ENCODE measurements at regions not wholly inside any gene's neighbourhood (a gene's known extent, or its start where the extent isn't known, plus 50 kb on each side); places are given as distances from the start of the nearest gene placed in this dataset.
"Not testable (repeated sequence)": the region's sequence is repeated elsewhere in the genome, so short reads cannot be mapped to it uniquely, and the experiment has no call there.

- Mint-ChIP-seq H3K27me3 (no peaks in the 10 kb centered on the region), H3K27ac (no peak overlapping the region), H3K4me1 (no peaks in the 10 kb centered on the region), H3K4me3 (no peak overlapping the region), H3K36me3 (ENCODE audit: low read depth) (no peaks in the 10 kb centered on the region)
- DNase-seq (no peak), ATAC-seq (no peak)
- no peaks in the 10 kb centered on the region for H3K9me3 ChIP-seq (ENCODE audit: control insufficient read depth, low read length, poor library complexity, severe bottlenecking)
Observed at GRCh38 chr6:51019806-51020205, 201.1 kb downstream of the TFAP2B start.

- ATAC-seq (no peak), DNase-seq (no peak)
- Mint-ChIP-seq H3K4me3 (no peak overlapping the region), H3K27me3 (no peaks in the 10 kb centered on the region), H3K4me1 (no peaks in the 10 kb centered on the region), H3K27ac (no peak overlapping the region), H3K36me3 (ENCODE audit: low read depth) (no peaks in the 10 kb centered on the region)
- H3K9me3 ChIP-seq (ENCODE audit: control insufficient read depth, low read length, poor library complexity, severe bottlenecking) = peaks cover 3% of the 10 kb centered on the region
Observed at GRCh38 chr6:51021171-51021570, 202.5 kb downstream of the TFAP2B start.

- Mint-ChIP-seq H3K27ac (no peak overlapping the region), H3K4me1 (no peaks in the 10 kb centered on the region), H3K36me3 (ENCODE audit: low read depth) (no peaks in the 10 kb centered on the region), H3K27me3 (no peaks in the 10 kb centered on the region), H3K4me3 (no peak overlapping the region)
- H3K9me3 ChIP-seq (ENCODE audit: control insufficient read depth, low read length, poor library complexity, severe bottlenecking) = peaks cover 3% of the 10 kb centered on the region
- ATAC-seq = no peak
- no peak for DNase-seq
Observed at GRCh38 chr6:51024126-51024525, 205.5 kb downstream of the TFAP2B start.

DNA sequence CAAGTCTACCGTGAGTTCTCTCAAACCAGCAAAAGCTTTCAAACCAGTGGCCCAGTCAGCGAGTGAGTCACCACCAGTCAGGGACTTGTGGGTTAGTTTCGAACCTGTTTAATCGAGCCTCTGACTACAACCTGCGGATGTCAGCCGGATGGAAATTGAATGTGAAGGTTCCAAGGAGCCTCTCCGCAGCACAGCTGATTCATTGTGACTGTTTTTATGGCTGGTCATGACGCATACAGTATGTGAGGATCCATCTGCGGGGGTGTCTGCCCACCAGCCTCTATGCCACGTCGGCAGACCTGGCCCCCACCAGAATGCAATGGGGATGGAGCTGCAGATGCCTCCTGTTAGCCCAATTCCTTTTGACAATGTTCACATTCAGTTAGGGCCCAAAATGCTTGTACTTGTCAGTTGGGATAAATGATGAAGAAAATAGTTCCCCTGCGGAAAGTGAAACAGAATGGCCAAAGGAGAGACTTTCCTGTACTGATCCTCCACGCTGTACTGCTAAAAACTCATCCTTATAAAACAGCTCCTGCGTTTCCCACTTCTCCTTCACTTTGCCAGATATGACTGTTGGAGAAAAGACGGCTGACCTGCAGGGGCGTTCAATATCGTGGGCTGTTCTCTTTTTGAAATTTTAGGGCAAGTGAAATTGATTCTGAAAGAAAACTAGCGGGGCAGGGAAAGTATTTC, 206.6 kb downstream of the TFAP2B start:
- Mint-ChIP-seq H3K4me3 (no peak overlapping the region), H3K4me1 (no peaks in the 10 kb centered on the region), H3K27ac (no peak overlapping the region), H3K36me3 (ENCODE audit: low read depth) (no peaks in the 10 kb centered on the region), H3K27me3 (no peaks in the 10 kb centered on the region)
- no peak for ATAC-seq
- H3K9me3 ChIP-seq (ENCODE audit: control insufficient read depth, low read length, poor library complexity, severe bottlenecking) = peaks cover 3% of the 10 kb centered on the region
- no peak for DNase-seq

DNA sequence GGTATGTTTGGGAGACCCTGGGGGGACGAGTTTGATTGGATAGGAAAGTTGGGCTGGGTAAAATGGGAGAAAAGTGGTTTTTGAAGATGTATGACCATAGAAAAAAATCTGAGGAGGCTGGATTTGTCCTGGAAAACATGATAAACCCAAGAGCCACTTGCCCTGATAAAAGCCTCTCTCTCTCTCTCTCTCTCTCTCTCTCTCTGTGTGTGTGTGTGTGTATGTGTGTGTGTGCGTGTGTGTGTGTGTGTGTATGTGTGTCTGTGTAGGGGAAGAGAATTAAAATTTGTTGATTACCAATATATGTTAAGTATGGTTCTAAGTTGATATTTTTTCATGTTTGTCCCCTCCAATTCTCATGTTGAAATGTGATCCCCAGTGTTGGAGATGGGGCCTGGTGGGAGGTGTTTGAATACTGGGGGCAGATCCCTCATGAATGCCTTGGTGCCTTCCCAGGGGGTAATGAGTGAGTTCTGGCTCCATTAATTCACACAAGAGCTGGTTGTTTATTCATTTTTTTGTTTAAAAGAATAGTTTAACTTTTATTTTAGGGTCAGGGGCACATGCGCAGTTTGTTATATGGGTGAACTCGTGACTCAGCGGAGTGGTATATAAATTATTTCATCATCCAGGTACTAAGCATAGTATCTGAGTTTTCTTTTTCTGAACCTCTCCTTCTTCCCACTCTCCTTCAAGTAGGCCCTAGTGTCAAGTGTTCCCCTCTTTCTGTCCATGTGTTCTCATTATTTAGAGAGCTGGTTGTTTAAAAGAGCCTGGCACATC, 208.8 kb downstream of the TFAP2B start:
- no peaks in the 10 kb centered on the region for H3K27me3 Mint-ChIP-seq
- ATAC-seq (no peak), DNase-seq (no peak)
- no peak overlapping the region for H3K4me3 Mint-ChIP-seq
- H3K9me3 ChIP-seq (ENCODE audit: control insufficient read depth, low read length, poor library complexity, severe bottlenecking) = peaks cover 3% of the 10 kb centered on the region
- H3K36me3 Mint-ChIP-seq (ENCODE audit: low read depth) = no peaks in the 10 kb centered on the region
- no peak overlapping the region for H3K27ac Mint-ChIP-seq
- no peaks in the 10 kb centered on the region for H3K4me1 Mint-ChIP-seq

DNA sequence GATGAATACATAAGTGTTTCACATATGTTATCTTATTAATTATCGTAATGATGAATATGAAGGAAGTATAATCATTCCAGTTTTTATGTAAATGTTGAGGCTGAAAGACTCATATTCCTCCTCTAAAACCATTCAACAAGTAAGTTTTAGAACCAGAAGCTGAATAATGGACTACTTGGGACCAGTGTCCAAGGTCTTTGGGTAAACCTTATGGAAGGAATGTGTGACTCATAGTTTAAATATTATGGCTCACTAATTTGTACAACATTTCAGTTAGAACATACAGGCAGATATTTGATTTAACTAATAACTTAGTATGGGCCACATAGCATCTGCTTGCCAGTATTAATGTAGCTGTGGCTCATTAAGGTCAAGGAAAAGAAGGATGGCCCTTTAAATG, 209.6 kb downstream of the TFAP2B start:
- H3K9me3 ChIP-seq (ENCODE audit: control insufficient read depth, low read length, poor library complexity, severe bottlenecking) = peaks cover 3% of the 10 kb centered on the region
- Mint-ChIP-seq H3K4me1 (no peaks in the 10 kb centered on the region), H3K27me3 (no peaks in the 10 kb centered on the region), H3K4me3 (no peak overlapping the region), H3K36me3 (ENCODE audit: low read depth) (no peaks in the 10 kb centered on the region), H3K27ac (no peak overlapping the region)
- no peak for ATAC-seq
- no peak for DNase-seq

GRCh38 chr6:51029561-51029960, 210.9 kb downstream of the TFAP2B start:
- H3K4me3 Mint-ChIP-seq = no peak overlapping the region
- no peaks in the 10 kb centered on the region for H3K27me3 Mint-ChIP-seq
- H3K4me1 Mint-ChIP-seq = no peaks in the 10 kb centered on the region

DNA sequence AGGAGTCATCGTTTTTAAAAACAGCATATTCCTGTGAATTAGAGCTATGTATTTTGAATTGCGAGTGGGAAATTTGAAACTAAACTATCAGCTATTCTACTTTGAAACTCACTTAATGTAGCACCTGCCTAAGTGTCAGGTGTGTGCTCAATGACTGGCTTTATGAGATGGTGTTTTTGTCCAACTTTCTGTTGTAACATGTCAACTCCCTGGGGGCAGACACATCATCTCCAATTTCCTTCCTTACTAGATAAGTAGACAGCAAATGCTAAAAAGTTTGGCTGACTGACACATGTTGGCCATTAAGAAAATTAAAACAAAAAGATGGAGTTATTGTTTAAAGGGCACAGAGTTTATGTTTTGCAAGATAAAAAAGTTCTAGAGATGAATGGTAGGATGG, 226.9 kb downstream of the TFAP2B start:
- H3K4me3 Mint-ChIP-seq = no peak overlapping the region
- H3K27ac Mint-ChIP-seq = no peak overlapping the region
- no peaks in the 10 kb centered on the region for H3K36me3 Mint-ChIP-seq (ENCODE audit: low read depth)
- no peaks in the 10 kb centered on the region for H3K9me3 ChIP-seq (ENCODE audit: control insufficient read depth, low read length, poor library complexity, severe bottlenecking)
- no peaks in the 10 kb centered on the region for H3K4me1 Mint-ChIP-seq
- no peak for DNase-seq
- no peak for ATAC-seq
- no peaks in the 10 kb centered on the region for H3K27me3 Mint-ChIP-seq

More at GRCh38 chr6:51029561-51029960, 210.9 kb downstream of the TFAP2B start:
- DNase-seq (no peak), ATAC-seq (no peak)
- Mint-ChIP-seq H3K36me3 (ENCODE audit: low read depth) (no peaks in the 10 kb centered on the region), H3K27ac (no peak overlapping the region)
- peaks cover 3% of the 10 kb centered on the region for H3K9me3 ChIP-seq (ENCODE audit: control insufficient read depth, low read length, poor library complexity, severe bottlenecking)

DNA sequence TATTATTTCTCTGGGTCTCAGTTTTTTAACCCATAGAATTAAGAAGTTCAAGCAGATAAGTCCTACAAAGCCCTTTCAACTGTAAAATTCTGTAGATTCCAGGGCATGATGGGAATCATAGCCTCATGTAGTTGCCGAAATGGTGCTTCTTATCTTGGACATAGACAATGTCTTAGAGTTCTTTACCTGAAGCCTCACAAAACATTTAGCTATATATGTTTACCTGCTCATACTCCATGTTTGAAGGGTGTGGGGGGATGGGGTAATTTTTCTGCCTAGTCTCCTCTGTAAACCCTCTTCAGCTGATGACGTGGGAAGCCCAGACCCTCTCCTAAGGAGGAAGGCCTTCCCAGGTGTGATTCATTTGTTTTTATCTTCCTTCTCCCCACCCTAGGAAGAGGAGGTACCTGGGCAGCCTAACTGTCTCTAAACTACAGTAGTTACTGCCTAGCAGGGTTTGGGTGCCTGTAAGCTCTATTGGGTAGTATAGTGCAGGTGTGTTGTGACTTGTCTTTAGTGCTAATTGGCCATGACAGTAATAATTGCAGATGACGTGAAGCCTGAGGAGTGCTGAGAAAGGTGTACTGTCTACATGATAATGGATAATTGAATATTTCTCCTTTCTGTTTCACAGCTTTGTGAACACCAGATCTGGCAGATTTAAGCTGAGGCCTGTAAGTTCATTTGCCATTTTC, 230.8 kb downstream of the TFAP2B start:
- no peak overlapping the region for H3K4me3 Mint-ChIP-seq
- no peaks in the 10 kb centered on the region for H3K4me1 Mint-ChIP-seq
- ATAC-seq (no peak), DNase-seq (no peak)
- no peaks in the 10 kb centered on the region for H3K36me3 Mint-ChIP-seq (ENCODE audit: low read depth)
- H3K27me3 Mint-ChIP-seq = no peaks in the 10 kb centered on the region
- H3K27ac Mint-ChIP-seq = no peak overlapping the region
- no peaks in the 10 kb centered on the region for H3K9me3 ChIP-seq (ENCODE audit: control insufficient read depth, low read length, poor library complexity, severe bottlenecking)

DNA sequence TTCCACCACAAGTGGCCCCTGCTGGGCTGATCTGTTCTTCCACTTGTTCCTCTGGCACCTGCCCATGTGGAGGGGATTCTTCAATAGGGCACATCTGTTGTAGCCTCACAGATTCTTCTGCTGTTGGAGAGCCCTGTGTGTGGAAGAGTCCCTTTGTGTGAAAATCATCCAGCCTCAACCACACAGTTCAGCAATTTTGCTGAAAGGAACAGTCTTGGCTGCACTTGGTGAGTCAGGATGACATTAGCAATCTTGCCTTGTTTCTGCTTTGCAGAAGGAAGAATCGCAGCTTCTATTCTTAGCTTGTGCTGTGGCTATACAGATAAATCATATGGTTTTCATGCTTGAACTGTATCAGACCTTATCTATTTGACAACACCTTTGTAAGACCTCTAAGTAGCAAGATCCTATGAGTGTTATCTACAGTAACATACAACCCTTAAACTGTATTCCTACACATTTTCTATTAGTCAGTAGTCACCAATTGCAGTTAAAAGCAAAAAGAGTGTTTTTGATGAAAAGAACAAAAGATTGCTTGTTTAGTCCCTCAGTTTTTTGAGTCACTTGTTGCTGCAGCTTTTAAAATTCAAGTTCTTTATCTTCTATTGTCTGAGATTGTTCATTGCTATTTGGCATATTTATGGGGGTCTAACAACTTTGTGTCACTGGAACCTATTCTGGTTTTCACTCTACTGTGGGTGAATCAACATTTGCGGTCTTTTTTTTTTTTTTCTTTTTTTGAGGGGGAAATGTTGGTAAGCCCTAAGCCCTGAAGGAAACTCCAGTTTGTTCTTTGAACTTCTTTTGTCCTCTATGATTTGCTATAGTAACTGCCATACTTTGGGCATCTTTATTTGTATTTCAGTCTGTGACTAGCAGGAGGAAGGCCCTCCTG, 231.6 kb downstream of the TFAP2B start:
- Mint-ChIP-seq H3K4me3 (no peak overlapping the region), H3K27ac (no peak overlapping the region), H3K36me3 (ENCODE audit: low read depth) (no peaks in the 10 kb centered on the region), H3K4me1 (no peaks in the 10 kb centered on the region), H3K27me3 (no peaks in the 10 kb centered on the region)
- DNase-seq (no peak), ATAC-seq (no peak)
- no peaks in the 10 kb centered on the region for H3K9me3 ChIP-seq (ENCODE audit: control insufficient read depth, low read length, poor library complexity, severe bottlenecking)

DNA sequence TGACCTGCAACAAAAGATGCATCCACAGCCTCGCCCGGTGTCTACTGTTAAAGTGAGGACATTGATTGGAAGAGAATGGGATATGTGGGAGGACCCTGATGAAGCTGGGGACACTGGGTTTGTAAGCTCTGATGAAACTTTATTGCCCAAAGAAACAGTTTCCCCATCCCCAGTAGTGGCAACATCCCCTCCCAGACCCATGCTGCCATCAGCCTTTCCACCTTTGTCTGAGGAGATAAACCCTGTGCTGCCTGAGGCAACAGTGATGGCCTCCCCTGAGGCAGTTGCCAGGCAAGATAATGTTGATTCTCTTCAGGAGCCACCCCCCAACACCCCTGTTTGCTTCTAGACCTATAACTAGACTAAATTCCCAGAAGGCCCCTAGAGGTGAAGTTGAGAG, 234.0 kb downstream of the TFAP2B start:
- not testable (repeated sequence) for H3K27me3 Mint-ChIP-seq

GRCh38 chr6:51055316-51055715, 236.6 kb downstream of the TFAP2B start:
- not testable (repeated sequence) for H3K27me3 Mint-ChIP-seq; H3K27ac Mint-ChIP-seq; DNase-seq; H3K9me3 ChIP-seq (ENCODE audit: control insufficient read depth, low read length, poor library complexity, severe bottlenecking); ATAC-seq; H3K4me1 Mint-ChIP-seq; H3K4me3 Mint-ChIP-seq; H3K36me3 Mint-ChIP-seq (ENCODE audit: low read depth)

More for the DNA sequence above, 234.0 kb downstream of the TFAP2B start:
- not testable (repeated sequence) for H3K9me3 ChIP-seq (ENCODE audit: control insufficient read depth, low read length, poor library complexity, severe bottlenecking); DNase-seq; H3K27ac Mint-ChIP-seq; ATAC-seq; H3K36me3 Mint-ChIP-seq (ENCODE audit: low read depth); H3K4me1 Mint-ChIP-seq; H3K4me3 Mint-ChIP-seq

GRCh38 chr6:51057296-51057695, 238.6 kb downstream of the TFAP2B start:
- ATAC-seq (no peak), DNase-seq (no peak)
- Mint-ChIP-seq H3K27me3 (no peaks in the 10 kb centered on the region), H3K36me3 (ENCODE audit: low read depth) (no peaks in the 10 kb centered on the region), H3K4me3 (no peak overlapping the region), H3K4me1 (no peaks in the 10 kb centered on the region), H3K27ac (no peak overlapping the region)
- no peaks in the 10 kb centered on the region for H3K9me3 ChIP-seq (ENCODE audit: control insufficient read depth, low read length, poor library complexity, severe bottlenecking)
